ENCODE measurements at regions not wholly inside any gene's neighbourhood (a gene's known extent, or its start where the extent isn't known, plus 50 kb on each side); places are given as distances from the start of the nearest gene placed in this dataset.

- intact Hi-C loops (cut with DNase I): no loop called here
- Histone ChIP-seq H3K9me3 (no peaks in the 10 kb centered on the region), H3K4me3 (no peak overlapping the region), H3K36me3 (no peaks in the 10 kb centered on the region), H3K27me3 (peaks cover 0 to 27% (median 0%) of the 10 kb centered on the region in 3 donors), H3K27ac (no peak overlapping the region), H3K4me1 (no peaks in the 10 kb centered on the region)
- DNase-seq: no peak
- WGBS, 2 donors: 75 to 87% methylated on average over 8 of the region's 8 CpGs
- TF ChIP-seq POLR2AphosphoS5 (IDR thresholded peaks at IDR 0.05) (no peak), POLR2A (IDR thresholded peaks at IDR 0.05) (no peak), EP300 (IDR thresholded peaks at IDR 0.05) (no peak)
Observed at GRCh38 chr12:111195316-111195715, 173.6 kb downstream of the PHETA1 start.

- TF ChIP-seq EP300 (IDR thresholded peaks at IDR 0.05) (no peak), CTCF (IDR thresholded peaks at IDR 0.05) (no peak), POLR2AphosphoS5 (IDR thresholded peaks at IDR 0.05) (no peak), POLR2A (IDR thresholded peaks at IDR 0.05) (no peak)
- no peaks in the 10 kb centered on the region for H3K9me3 ChIP-seq
- H3K27ac ChIP-seq: no peak overlapping the region
- H3K36me3 ChIP-seq: no peaks in the 10 kb centered on the region
- no peak for DNase-seq
- H3K27me3 ChIP-seq: peaks cover 0 to 27% (median 0%) of the 10 kb centered on the region in 3 donors
- no peak overlapping the region for H3K4me3 ChIP-seq
- H3K4me1 ChIP-seq: no peaks in the 10 kb centered on the region
- WGBS, 2 donors: 64 to 74% methylated on average over 9 of the region's 9 CpGs
- intact Hi-C loops (cut with DNase I): no loop called here
Observed at GRCh38 chr12:111194703-111195051, 174.2 kb downstream of the PHETA1 start.

GRCh38 chr12:111193977-111194702, 174.8 kb downstream of the PHETA1 start:
- Histone ChIP-seq H3K4me3 (no peak overlapping the region), H3K9me3 (no peaks in the 10 kb centered on the region), H3K36me3 (no peaks in the 10 kb centered on the region), H3K27ac (no peak overlapping the region), H3K4me1 (no peaks in the 10 kb centered on the region), H3K27me3 (peaks cover 0 to 27% (median 0%) of the 10 kb centered on the region in 3 donors)
- no peak for TF ChIP-seq EP300 (IDR thresholded peaks at IDR 0.05)
- TF ChIP-seq POLR2AphosphoS5 (IDR thresholded peaks at IDR 0.05): no peak
- no peak for TF ChIP-seq CTCF (IDR thresholded peaks at IDR 0.05)
- no peak for TF ChIP-seq POLR2A (IDR thresholded peaks at IDR 0.05)
- intact Hi-C loops (cut with DNase I): no loop called here
- WGBS, 2 donors: 71 to 73% methylated on average over 15 of the region's 15 CpGs
- DNase-seq: no peak

GRCh38 chr12:111193496-111193895, 175.4 kb downstream of the PHETA1 start:
- 85% methylated on average over 14 of the region's 14 CpGs for WGBS, 2 donors
- no peak for TF ChIP-seq CTCF (IDR thresholded peaks at IDR 0.05)
- no peak for TF ChIP-seq POLR2A (IDR thresholded peaks at IDR 0.05)
- no peak for TF ChIP-seq EP300 (IDR thresholded peaks at IDR 0.05)
- no peak for TF ChIP-seq POLR2AphosphoS5 (IDR thresholded peaks at IDR 0.05)
- Histone ChIP-seq H3K9me3 (no peaks in the 10 kb centered on the region), H3K27me3 (peaks cover 0 to 30% (median 0%) of the 10 kb centered on the region in 3 donors), H3K4me3 (no peak overlapping the region), H3K4me1 (no peaks in the 10 kb centered on the region), H3K27ac (no peak overlapping the region), H3K36me3 (no peaks in the 10 kb centered on the region)
- intact Hi-C loops (cut with DNase I): no loop called here
- no peak for DNase-seq

GRCh38 chr12:111193067-111193466, 175.8 kb downstream of the PHETA1 start:
- Histone ChIP-seq H3K27ac (no peak overlapping the region), H3K4me1 (no peaks in the 10 kb centered on the region), H3K27me3 (peaks cover 0 to 30% (median 0%) of the 10 kb centered on the region in 3 donors), H3K4me3 (no peak overlapping the region), H3K9me3 (no peaks in the 10 kb centered on the region), H3K36me3 (no peaks in the 10 kb centered on the region)
- no peak for TF ChIP-seq EP300 (IDR thresholded peaks at IDR 0.05)
- TF ChIP-seq POLR2AphosphoS5 (IDR thresholded peaks at IDR 0.05): no peak
- no peak for TF ChIP-seq CTCF (IDR thresholded peaks at IDR 0.05)
- no peak for TF ChIP-seq POLR2A (IDR thresholded peaks at IDR 0.05)
- intact Hi-C loops (cut with DNase I): no loop called here
- no peak for DNase-seq
- 82 to 88% methylated on average over 8 of the region's 8 CpGs for WGBS, 2 donors

Data from sigmoid colon (tissue), 6 donors.